Upper lobe of left lung (tissue), 4 donors: ENCODE measurements at regions not wholly inside any gene's neighbourhood (a gene's known extent, or its start where the extent isn't known, plus 50 kb on each side); places are given as distances from the start of the nearest gene placed in this dataset.

Experiments
- CTCF ChIP-seq, 6 experiments: fragments of 450-650 bp in 4 of 6; fragments of 200-600 bp in 2 of 6; sonication (generic) in 2 of 6; IDR thresholded peaks; one replicate each; pipeline ENCODE4 v1.5.1; 2016 to 2019; ENCODE audit warnings: antibody characterized with exemption in 6 of 6
- POLR2A ChIP-seq, 4 donors: fragments of 450-650 bp; IDR thresholded peaks; one replicate each; pipeline ENCODE4 v1.5.1; 2016 to 2017; ENCODE audit warnings: antibody characterized with exemption in 4 of 4, mild to moderate bottlenecking in 2 of 4
- POLR2AphosphoS5 ChIP-seq, 2 donors: sonication (generic); formaldehyde crosslinking; IDR thresholded peaks; one replicate each; pipeline ENCODE4 v1.5.1; 2017; ENCODE audit warnings: antibody characterized with exemption in 2 of 2

- TF ChIP-seq POLR2A (IDR thresholded peaks at IDR 0.05) (no peak), CTCF (IDR thresholded peaks at IDR 0.05) (no peak), POLR2AphosphoS5 (IDR thresholded peaks at IDR 0.05) (no peak)
These were observed 191.9 kb upstream of the CTNNB1 start for GRCh38 chr3:41007399-41007798.
